ENCODE measurements at regions not wholly inside any gene's neighbourhood (a gene's known extent, or its start where the extent isn't known, plus 50 kb on each side); places are given as distances from the start of the nearest gene placed in this dataset.

DNA sequence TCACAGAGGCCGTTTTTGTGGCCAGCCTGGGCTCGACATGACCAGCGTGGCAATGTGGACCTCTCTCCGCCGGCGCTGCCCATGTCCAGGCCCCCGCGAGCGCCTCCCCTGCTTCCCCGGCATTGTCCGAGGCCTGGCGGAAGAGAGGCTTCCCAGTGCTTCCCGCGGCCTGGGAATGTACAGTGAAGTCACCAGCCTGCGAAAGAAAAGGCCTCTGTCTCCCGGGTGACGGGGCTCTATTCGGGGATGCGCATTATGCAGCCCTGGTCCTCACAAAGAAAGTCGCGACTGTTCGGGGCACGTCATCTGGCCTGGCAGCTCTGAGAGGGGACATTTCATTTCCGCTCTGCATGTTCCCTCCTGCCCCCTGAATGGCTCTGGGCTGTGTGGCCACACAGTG is 109.2 kb upstream of the AGAP1 start:
- TF ChIP-seq POLR2A (IDR thresholded peaks at IDR 0.05) = no peak
- TF ChIP-seq, protein P1, sequence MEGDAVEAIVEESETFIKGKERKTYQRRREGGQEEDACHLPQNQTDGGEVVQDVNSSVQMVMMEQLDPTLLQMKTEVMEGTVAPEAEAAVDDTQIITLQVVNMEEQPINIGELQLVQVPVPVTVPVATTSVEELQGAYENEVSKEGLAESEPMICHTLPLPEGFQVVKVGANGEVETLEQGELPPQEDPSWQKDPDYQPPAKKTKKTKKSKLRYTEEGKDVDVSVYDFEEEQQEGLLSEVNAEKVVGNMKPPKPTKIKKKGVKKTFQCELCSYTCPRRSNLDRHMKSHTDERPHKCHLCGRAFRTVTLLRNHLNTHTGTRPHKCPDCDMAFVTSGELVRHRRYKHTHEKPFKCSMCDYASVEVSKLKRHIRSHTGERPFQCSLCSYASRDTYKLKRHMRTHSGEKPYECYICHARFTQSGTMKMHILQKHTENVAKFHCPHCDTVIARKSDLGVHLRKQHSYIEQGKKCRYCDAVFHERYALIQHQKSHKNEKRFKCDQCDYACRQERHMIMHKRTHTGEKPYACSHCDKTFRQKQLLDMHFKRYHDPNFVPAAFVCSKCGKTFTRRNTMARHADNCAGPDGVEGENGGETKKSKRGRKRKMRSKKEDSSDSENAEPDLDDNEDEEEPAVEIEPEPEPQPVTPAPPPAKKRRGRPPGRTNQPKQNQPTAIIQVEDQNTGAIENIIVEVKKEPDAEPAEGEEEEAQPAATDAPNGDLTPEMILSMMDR (IDR thresholded peaks at IDR 0.05 in 8 of 11, conservative IDR thresholded peaks at IDR 0.05 in 3 of 11) = no peak
- no peak for TF ChIP-seq POLR2AphosphoS5 (IDR thresholded peaks at IDR 0.05)

Measured in spleen (tissue), 7 donors.